WTC11 (cell line): ENCODE measurements at regions not wholly inside any gene's neighbourhood (a gene's known extent, or its start where the extent isn't known, plus 50 kb on each side); places are given as distances from the start of the nearest gene placed in this dataset.

ENCODE experiments used
- ATAC-seq: fragments of 200-7000 bp; cut with Tn5 transposase; 2 replicates; pipeline ENCODE4 v1.10.0; 2021; ENCODE audit warnings: mild to moderate bottlenecking, moderate library complexity
- CTCF ChIA-PET: fragments of 300-600 bp; sonication (Branson Sonifier 250); formaldehyde crosslinking; loops from one replicate; lab custom pipeline; 2021; ENCODE audit warnings: antibody characterized with exemption; lab: Charles Lee
- POLR2A ChIA-PET: fragments of 350-600 bp; sonication (Branson Sonifier 250); formaldehyde crosslinking; loops from one replicate; lab custom pipeline; 2021; ENCODE audit warnings: antibody characterized with exemption; lab: Charles Lee
- DNase-seq: peaks from one replicate; pipeline ENCODE4 v3.0.0; 2021; ENCODE audit warnings: low spot score
- H3K27ac Mint-ChIP-seq: 2 replicates; pipeline ENCODE4 v1.8.0; 2021; ENCODE audit warnings: mixed read lengths
- H3K27me3 Mint-ChIP-seq: 2 replicates; pipeline ENCODE4 v1.8.0; 2021; ENCODE audit warnings: low read depth, mild to moderate bottlenecking, moderate library complexity, mixed read lengths
- H3K36me3 Mint-ChIP-seq: 2 replicates; pipeline ENCODE4 v1.8.0; 2021; ENCODE audit warnings: mixed read lengths
- H3K4me1 Mint-ChIP-seq: 2 replicates; pipeline ENCODE4 v1.8.0; 2022; ENCODE audit warnings: mixed read lengths
- H3K4me3 Mint-ChIP-seq: 2 replicates; pipeline ENCODE4 v1.8.0; 2021; ENCODE audit warnings: mild to moderate bottlenecking, moderate library complexity, mixed read lengths
- H3K9me3 Mint-ChIP-seq: 2 replicates; pipeline ENCODE4 v1.8.0; 2021; ENCODE audit warnings: mixed read lengths
- CREM ChIP-seq: sonication (generic); formaldehyde crosslinking; IDR thresholded peaks from 2 replicates; pipeline ENCODE4 v1.8.1; 2022; ENCODE audit warnings: mild to moderate bottlenecking, missing genetic modification reagents, moderate library complexity
- FOXP1 ChIP-seq: sonication (generic); formaldehyde crosslinking; IDR thresholded peaks from 2 replicates; pipeline ENCODE4 v1.8.0; 2022; ENCODE audit warnings: missing genetic modification reagents, mild to moderate bottlenecking, moderate library complexity, borderline replicate concordance
- GRHL2 ChIP-seq: fragments of 250-450 bp; sonication (Bioruptor Pico); IDR thresholded peaks from 2 replicates; pipeline ENCODE4 v1.8.0; 2022; ENCODE audit warnings: mild to moderate bottlenecking, moderate library complexity; ENCODE audit not compliant: insufficient replicate concordance, severe bottlenecking
- HMGA2 ChIP-seq: fragments of 250-450 bp; sonication (Bioruptor Pico); IDR thresholded peaks from 2 replicates; pipeline ENCODE4 v1.4.0; 2021; ENCODE audit warnings: mild to moderate bottlenecking, moderate library complexity
- OVOL2 ChIP-seq: fragments of 250-450 bp; sonication (Bioruptor Pico); IDR thresholded peaks from 2 replicates; pipeline ENCODE4 v1.9.0; 2021; ENCODE audit warnings: mild to moderate bottlenecking, borderline replicate concordance
- PRRX2 ChIP-seq: fragments of 250-450 bp; sonication (Bioruptor Pico); IDR thresholded peaks from 2 replicates; pipeline ENCODE4 v1.8.0; 2021; ENCODE audit warnings: mild to moderate bottlenecking
- ZNF121 ChIP-seq: sonication (generic); formaldehyde crosslinking; IDR thresholded peaks from 2 replicates; pipeline ENCODE4 v1.8.0; 2023; ENCODE audit warnings: missing genetic modification reagents
- ZNF232 ChIP-seq: sonication (generic); formaldehyde crosslinking; IDR thresholded peaks from 2 replicates; pipeline ENCODE4 v1.8.0; 2022; ENCODE audit warnings: mild to moderate bottlenecking, missing genetic modification reagents
- ZNF317 ChIP-seq: sonication (generic); formaldehyde crosslinking; IDR thresholded peaks from 2 replicates; pipeline ENCODE4 v1.8.1; 2023; ENCODE audit warnings: low read depth, mild to moderate bottlenecking, moderate library complexity, missing genetic modification reagents, borderline replicate concordance
- TF ChIP-seq, protein P1 (sequence below): sonication (generic); formaldehyde crosslinking; IDR thresholded peaks from 2 replicates; pipeline ENCODE4 v1.8.0; 2023; ENCODE audit warnings: mild to moderate bottlenecking, missing genetic modification reagents
- TF ChIP-seq, protein P2 (sequence below): sonication (generic); formaldehyde crosslinking; IDR thresholded peaks from 2 replicates; pipeline ENCODE4 v1.8.1; 2022; ENCODE audit warnings: missing genetic modification reagents, borderline replicate concordance
- TF ChIP-seq, protein P3 (sequence below): sonication (generic); formaldehyde crosslinking; IDR thresholded peaks from 2 replicates; pipeline ENCODE4 v1.8.0; 2022; ENCODE audit warnings: mild to moderate bottlenecking, missing genetic modification reagents
- TF ChIP-seq, protein P4 (sequence below): sonication (generic); formaldehyde crosslinking; IDR thresholded peaks from 2 replicates; pipeline ENCODE4 v1.8.1; 2023; ENCODE audit warnings: mild to moderate bottlenecking, missing genetic modification reagents
- TF ChIP-seq, protein P5 (sequence below): fragments of 250-450 bp; sonication (Bioruptor Pico); IDR thresholded peaks from 2 replicates; pipeline ENCODE4 v2.1.2; 2022; ENCODE audit warnings: mild to moderate bottlenecking, moderate library complexity

DNA sequence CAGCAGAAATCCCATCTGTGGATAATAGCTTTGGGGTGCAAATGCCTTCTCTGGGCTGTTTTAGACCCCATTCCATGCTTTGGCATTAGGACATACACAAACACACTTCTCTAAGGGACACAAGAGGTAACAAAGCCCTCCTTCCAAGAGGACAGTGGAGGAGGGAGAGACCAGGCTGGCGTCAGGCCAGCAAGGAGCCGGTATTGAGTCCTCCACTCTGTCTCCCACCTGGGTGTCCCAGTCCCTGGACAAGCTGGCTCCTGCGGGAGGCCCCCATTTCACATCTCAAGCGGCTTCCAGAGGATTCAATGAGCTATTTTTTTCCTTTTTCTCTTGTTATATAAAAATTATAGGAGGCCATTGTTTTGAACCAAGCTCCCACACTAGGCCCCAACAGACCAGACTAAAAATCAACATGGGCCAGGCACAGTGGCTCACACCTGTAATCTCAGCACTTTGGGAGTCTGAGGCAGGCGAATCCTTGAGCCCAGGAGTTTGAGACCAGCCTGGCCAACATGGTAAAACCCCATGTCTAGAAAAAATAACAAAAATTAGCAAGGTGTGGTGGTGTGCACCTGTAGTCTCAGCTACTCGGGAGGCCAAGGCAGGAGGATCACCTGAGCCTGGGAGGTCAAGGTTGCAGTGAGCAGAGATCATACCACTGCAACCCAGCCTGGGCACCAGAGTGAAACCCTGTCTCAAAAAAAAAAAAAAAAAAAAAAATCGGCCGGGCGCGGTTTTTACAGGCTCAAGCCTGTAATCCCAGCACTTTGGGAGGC lies 142.9 kb downstream of the TOMM20 start (continued):
- TF ChIP-seq, protein P1, sequence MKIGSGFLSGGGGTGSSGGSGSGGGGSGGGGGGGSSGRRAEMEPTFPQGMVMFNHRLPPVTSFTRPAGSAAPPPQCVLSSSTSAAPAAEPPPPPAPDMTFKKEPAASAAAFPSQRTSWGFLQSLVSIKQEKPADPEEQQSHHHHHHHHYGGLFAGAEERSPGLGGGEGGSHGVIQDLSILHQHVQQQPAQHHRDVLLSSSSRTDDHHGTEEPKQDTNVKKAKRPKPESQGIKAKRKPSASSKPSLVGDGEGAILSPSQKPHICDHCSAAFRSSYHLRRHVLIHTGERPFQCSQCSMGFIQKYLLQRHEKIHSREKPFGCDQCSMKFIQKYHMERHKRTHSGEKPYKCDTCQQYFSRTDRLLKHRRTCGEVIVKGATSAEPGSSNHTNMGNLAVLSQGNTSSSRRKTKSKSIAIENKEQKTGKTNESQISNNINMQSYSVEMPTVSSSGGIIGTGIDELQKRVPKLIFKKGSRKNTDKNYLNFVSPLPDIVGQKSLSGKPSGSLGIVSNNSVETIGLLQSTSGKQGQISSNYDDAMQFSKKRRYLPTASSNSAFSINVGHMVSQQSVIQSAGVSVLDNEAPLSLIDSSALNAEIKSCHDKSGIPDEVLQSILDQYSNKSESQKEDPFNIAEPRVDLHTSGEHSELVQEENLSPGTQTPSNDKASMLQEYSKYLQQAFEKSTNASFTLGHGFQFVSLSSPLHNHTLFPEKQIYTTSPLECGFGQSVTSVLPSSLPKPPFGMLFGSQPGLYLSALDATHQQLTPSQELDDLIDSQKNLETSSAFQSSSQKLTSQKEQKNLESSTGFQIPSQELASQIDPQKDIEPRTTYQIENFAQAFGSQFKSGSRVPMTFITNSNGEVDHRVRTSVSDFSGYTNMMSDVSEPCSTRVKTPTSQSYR (CRISPR knock-in tag): no peak
- TF ChIP-seq, protein P2, sequence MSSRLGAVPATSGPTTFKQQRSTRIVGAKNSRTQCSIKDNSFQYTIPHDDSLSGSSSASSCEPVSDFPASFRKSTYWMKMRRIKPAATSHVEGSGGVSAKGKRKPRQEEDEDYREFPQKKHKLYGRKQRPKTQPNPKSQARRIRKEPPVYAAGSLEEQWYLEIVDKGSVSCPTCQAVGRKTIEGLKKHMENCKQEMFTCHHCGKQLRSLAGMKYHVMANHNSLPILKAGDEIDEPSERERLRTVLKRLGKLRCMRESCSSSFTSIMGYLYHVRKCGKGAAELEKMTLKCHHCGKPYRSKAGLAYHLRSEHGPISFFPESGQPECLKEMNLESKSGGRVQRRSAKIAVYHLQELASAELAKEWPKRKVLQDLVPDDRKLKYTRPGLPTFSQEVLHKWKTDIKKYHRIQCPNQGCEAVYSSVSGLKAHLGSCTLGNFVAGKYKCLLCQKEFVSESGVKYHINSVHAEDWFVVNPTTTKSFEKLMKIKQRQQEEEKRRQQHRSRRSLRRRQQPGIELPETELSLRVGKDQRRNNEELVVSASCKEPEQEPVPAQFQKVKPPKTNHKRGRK (CRISPR knock-in tag): no peak

DNA sequence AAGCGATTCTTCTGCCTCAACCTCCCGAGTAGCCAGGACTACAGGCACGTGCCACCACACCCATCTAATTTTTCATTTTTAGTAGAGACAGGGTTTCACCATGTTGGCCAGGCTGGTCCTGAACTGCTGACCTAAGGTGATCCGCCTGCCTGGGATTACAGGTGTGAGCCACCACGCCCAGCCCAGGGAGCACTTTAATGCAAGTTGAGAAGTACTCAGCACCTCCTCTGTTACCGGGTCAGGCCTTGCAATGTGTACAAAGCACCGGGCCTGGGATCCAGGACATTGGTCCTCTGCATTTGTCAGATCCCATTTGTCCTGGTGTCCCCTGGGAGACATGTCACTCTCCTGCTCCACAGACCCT lies 143.6 kb downstream of the TOMM20 start:
- TF ChIP-seq PRRX2 (CRISPR knock-in tag) (no peak), FOXP1 (CRISPR knock-in tag) (0 out of 2 replicates have a peak, but pooled peaks have one; percentile 27)
- peaks cover 4% of the 10 kb centered on the region; the same call in 1 of the 2 replicates for H3K9me3 Mint-ChIP-seq
- H3K36me3 Mint-ChIP-seq: no peaks in the 10 kb centered on the region
- H3K4me1 Mint-ChIP-seq: peaks cover 33% of the 10 kb centered on the region
- ChIA-PET POLR2A (no interaction called here), CTCF (no interaction called here)
- no peak for ATAC-seq
- H3K27ac Mint-ChIP-seq: no peak overlapping the region
- no peak overlapping the region for H3K4me3 Mint-ChIP-seq
- no peak for DNase-seq
- no peaks in the 10 kb centered on the region for H3K27me3 Mint-ChIP-seq

DNA sequence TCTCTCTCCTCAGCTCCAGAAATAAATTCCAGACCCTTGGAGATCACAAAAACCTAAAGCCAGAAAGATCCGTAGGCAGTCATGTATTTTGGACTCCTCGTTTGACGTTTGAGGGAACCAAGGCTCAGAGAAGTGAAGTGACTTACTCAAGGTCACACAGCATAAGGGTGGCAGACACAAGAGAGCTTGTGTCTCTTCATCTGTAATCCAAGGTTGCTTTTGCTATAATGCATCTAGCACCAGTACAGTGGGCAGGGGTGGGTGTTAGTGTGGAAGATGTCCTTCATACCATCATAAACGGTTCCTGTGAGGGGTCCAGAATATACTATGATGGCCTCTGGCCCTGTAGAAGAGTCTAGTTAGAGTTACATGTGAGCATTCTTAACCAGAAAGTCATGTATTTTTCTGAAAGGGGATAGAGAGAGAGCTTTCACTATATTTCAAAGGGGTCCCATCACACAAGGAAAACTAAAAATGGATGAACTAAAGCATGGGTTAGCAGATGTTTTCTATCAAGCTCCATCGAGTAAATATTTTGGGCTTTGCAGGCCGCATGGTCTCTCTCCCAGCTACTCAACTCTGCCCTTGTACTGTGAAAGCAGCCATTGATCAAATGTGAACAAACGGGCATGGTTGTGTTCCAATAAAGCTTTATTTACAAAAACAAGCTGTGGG lies 144.9 kb downstream of the TOMM20 start:
- no peak overlapping the region for H3K4me3 Mint-ChIP-seq
- H3K36me3 Mint-ChIP-seq: no peaks in the 10 kb centered on the region
- POLR2A ChIA-PET: no interaction called here
- no peak for DNase-seq
- H3K9me3 Mint-ChIP-seq: peaks cover 4% of the 10 kb centered on the region; the same call in 1 of the 2 replicates
- ATAC-seq: no peak
- TF ChIP-seq, protein P2 (CRISPR knock-in tag): no peak
- TF ChIP-seq, protein P3, sequence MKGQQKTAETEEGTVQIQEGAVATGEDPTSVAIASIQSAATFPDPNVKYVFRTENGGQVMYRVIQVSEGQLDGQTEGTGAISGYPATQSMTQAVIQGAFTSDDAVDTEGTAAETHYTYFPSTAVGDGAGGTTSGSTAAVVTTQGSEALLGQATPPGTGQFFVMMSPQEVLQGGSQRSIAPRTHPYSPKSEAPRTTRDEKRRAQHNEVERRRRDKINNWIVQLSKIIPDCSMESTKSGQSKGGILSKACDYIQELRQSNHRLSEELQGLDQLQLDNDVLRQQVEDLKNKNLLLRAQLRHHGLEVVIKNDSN: no peak
- TF ChIP-seq CREM (no peak), OVOL2 (CRISPR knock-in tag) (no peak), ZNF232 (CRISPR knock-in tag) (no peak), HMGA2 (CRISPR knock-in tag) (no peak), GRHL2 (CRISPR knock-in tag) (no peak), ZNF121 (no peak), ZNF317 (CRISPR knock-in tag) (no peak)
- TF ChIP-seq, protein P4, sequence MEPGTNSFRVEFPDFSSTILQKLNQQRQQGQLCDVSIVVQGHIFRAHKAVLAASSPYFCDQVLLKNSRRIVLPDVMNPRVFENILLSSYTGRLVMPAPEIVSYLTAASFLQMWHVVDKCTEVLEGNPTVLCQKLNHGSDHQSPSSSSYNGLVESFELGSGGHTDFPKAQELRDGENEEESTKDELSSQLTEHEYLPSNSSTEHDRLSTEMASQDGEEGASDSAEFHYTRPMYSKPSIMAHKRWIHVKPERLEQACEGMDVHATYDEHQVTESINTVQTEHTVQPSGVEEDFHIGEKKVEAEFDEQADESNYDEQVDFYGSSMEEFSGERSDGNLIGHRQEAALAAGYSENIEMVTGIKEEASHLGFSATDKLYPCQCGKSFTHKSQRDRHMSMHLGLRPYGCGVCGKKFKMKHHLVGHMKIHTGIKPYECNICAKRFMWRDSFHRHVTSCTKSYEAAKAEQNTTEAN: no peak
- TF ChIP-seq, protein P5, sequence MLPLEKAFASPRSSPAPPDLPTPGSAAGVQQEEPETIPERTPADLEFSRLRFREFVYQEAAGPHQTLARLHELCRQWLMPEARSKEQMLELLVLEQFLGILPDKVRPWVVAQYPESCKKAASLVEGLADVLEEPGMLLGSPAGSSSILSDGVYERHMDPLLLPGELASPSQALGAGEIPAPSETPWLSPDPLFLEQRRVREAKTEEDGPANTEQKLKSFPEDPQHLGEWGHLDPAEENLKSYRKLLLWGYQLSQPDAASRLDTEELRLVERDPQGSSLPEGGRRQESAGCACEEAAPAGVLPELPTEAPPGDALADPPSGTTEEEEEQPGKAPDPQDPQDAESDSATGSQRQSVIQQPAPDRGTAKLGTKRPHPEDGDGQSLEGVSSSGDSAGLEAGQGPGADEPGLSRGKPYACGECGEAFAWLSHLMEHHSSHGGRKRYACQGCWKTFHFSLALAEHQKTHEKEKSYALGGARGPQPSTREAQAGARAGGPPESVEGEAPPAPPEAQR: no peak
- H3K27ac Mint-ChIP-seq: peak overlapping the region; percentile 97
- H3K4me1 Mint-ChIP-seq: peaks cover 44% of the 10 kb centered on the region
- CTCF ChIA-PET: interaction anchor here (1.1 kb wide), 1 partner anchor 100 kb away, joined by 3 read pairs; no protein-coding TSS in a partner anchor
- H3K27me3 Mint-ChIP-seq: no peaks in the 10 kb centered on the region
